HL-60 (cell line): ENCODE measurements at regions not wholly inside any gene's neighbourhood (a gene's known extent, or its start where the extent isn't known, plus 50 kb on each side); places are given as distances from the start of the nearest gene placed in this dataset.

ENCODE experiments used
- CTCF ChIP-seq: IDR thresholded peaks from one replicate; pipeline ENCODE4 v1.5.1; 2011; ENCODE audit warnings: low read length, control low read depth, inconsistent platforms; ENCODE audit not compliant: insufficient read depth
- REST ChIP-seq: IDR thresholded peaks from 2 replicates; pipeline ENCODE4 v1.6.1; 2012; ENCODE audit warnings: low read depth; ENCODE audit not compliant: insufficient replicate concordance
- SPI1 ChIP-seq: IDR thresholded peaks from 2 replicates; pipeline ENCODE4 v1.6.1; 2012; ENCODE audit warnings: low read depth, mild to moderate bottlenecking, borderline replicate concordance

- no peak for TF ChIP-seq CTCF
- no peak for TF ChIP-seq REST
- no peak for TF ChIP-seq SPI1
Measured at GRCh38 chr12:105955976-105956375, 182.8 kb downstream of the NUAK1 start.
